ENCODE measurements at regions not wholly inside any gene's neighbourhood (a gene's known extent, or its start where the extent isn't known, plus 50 kb on each side); places are given as distances from the start of the nearest gene placed in this dataset.

GRCh38 chr1:177441281-177441680 lies 270.5 kb downstream of the BRINP2 start:
- TF ChIP-seq POLR2A (IDR thresholded peaks at IDR 0.05) (no peak), CTCF (IDR thresholded peaks at IDR 0.05) (no peak)
